K562 (cell line): ENCODE measurements at regions not wholly inside any gene's neighbourhood (a gene's known extent, or its start where the extent isn't known, plus 50 kb on each side); places are given as distances from the start of the nearest gene placed in this dataset.

Experiments used
- CEBPG ChIP-seq, 3 experiments: fragments of 200-800 bp in 1 of 3; sonication (Bioruptor generic) in 1 of 3; sonication (generic) in 1 of 3; formaldehyde crosslinking in 1 of 3; IDR thresholded peaks in 2 of 3; conservative IDR thresholded peaks in 1 of 3; 2 replicates each; pipeline versions ENCODE4 v1.6.1 to v1.8.0; 2016 to 2022; ENCODE audit warnings: missing compliant biosample characterization in 2 of 3, missing genetic modification characterization in 2 of 3, mild to moderate bottlenecking in 1 of 3, missing genetic modification reagents in 1 of 3
- E2F4 ChIP-seq: sonication (generic); formaldehyde crosslinking; IDR thresholded peaks from 2 replicates; pipeline ENCODE4 v1.8.0; 2022; ENCODE audit warnings: mild to moderate bottlenecking, low read depth, missing genetic modification reagents
- FOXK2 ChIP-seq, 2 experiments: fragments of 450-650 bp; IDR thresholded peaks in 1 of 2; conservative IDR thresholded peaks in 1 of 2; 2 replicates each; pipeline ENCODE4 v1.6.1; 2016; ENCODE audit warnings: low read depth in 2 of 2, mild to moderate bottlenecking in 1 of 2
- MBD1 ChIP-seq: fragments of 250-450 bp; sonication (Bioruptor Pico); IDR thresholded peaks from 2 replicates; pipeline ENCODE4 v1.8.0; 2022; ENCODE audit warnings: inconsistent platforms
- SRSF3 ChIP-seq: fragments of 200-400 bp; formaldehyde crosslinking; IDR thresholded peaks from 2 replicates; pipeline ENCODE4 v1.6.1; 2016; ENCODE audit warnings: mild to moderate bottlenecking, low read length, moderate library complexity; ENCODE audit not compliant: insufficient read depth

GRCh38 chr20:62537649-62538292 lies 62.0 kb upstream of the GATA5 start:
- TF ChIP-seq SRSF3 (no peak), FOXK2 (conservative IDR thresholded peaks at IDR 0.05 in 1 of 2, IDR thresholded peaks at IDR 0.05 in 1 of 2; ENCODE audit: low read depth in 2 of 2) (no peak), E2F4 (no peak), MBD1 (no peak), CEBPG (CRISPR knock-in tag; IDR thresholded peaks at IDR 0.05) (no peak), CEBPG (tag; conservative IDR thresholded peaks at IDR 0.05 in 1 of 2, IDR thresholded peaks at IDR 0.05 in 1 of 2) (no peak)
